Mesendoderm (in vitro differentiated cells): ENCODE measurements at regions not wholly inside any gene's neighbourhood (a gene's known extent, or its start where the extent isn't known, plus 50 kb on each side); places are given as distances from the start of the nearest gene placed in this dataset.

Experiments used
- DNase-seq: peaks from one replicate; pipeline ENCODE4 v3.0.0; 2013
- H2AK5ac ChIP-seq: 2 replicates; pipeline ENCODE4 v1.6.1; 2013; ENCODE audit warnings: low read length, inconsistent platforms
- H2BK120ac ChIP-seq: 2 replicates; pipeline ENCODE4 v1.6.1; 2013; ENCODE audit warnings: low read depth, mild to moderate bottlenecking, low read length, moderate library complexity, mixed read lengths
- H2BK15ac ChIP-seq: replicated peaks from 2 replicates; pipeline ENCODE4 v1.6.1; 2013; ENCODE audit warnings: low read depth, mild to moderate bottlenecking, moderate library complexity
- H2BK5ac ChIP-seq: 2 replicates; pipeline ENCODE4 v1.6.1; 2013; ENCODE audit warnings: low read length, inconsistent platforms
- H3K18ac ChIP-seq: 2 replicates; pipeline ENCODE4 v1.6.1; 2013; ENCODE audit warnings: mild to moderate bottlenecking, low read length, mixed read lengths
- H3K23ac ChIP-seq: one replicate; pipeline ENCODE4 v1.6.1; 2013; ENCODE audit warnings: low read length
- H3K27ac ChIP-seq: 2 replicates; pipeline ENCODE4 v1.5.1; 2013; ENCODE audit warnings: low read depth, mild to moderate bottlenecking, inconsistent platforms, low read length, moderate library complexity
- H3K27me3 ChIP-seq: 2 replicates; pipeline ENCODE4 v1.6.1; 2013; ENCODE audit warnings: low read length, control low read depth, mild to moderate bottlenecking, inconsistent platforms; ENCODE audit not compliant: insufficient read depth, poor library complexity
- H3K36me3 ChIP-seq: 2 replicates; pipeline ENCODE4 v1.6.1; 2013; ENCODE audit warnings: low read length, inconsistent platforms; ENCODE audit not compliant: control insufficient read depth, insufficient read depth
- H3K4ac ChIP-seq: one replicate; pipeline ENCODE4 v1.6.1; 2013; ENCODE audit warnings: low read depth, mild to moderate bottlenecking, low read length, moderate library complexity
- H3K4me1 ChIP-seq: 2 replicates; pipeline ENCODE4 v1.6.1; 2013; ENCODE audit warnings: low read depth, low read length, inconsistent platforms; ENCODE audit not compliant: control insufficient read depth
- H3K4me2 ChIP-seq: 2 replicates; pipeline ENCODE4 v1.6.1; 2013; ENCODE audit warnings: low read length
- H3K4me3 ChIP-seq: 2 replicates; pipeline ENCODE4 v1.5.1; 2013; ENCODE audit warnings: mild to moderate bottlenecking, low read length
- H3K56ac ChIP-seq: one replicate; pipeline ENCODE4 v1.6.1; 2013; ENCODE audit warnings: low read length
- H3K79me1 ChIP-seq: 2 replicates; pipeline ENCODE4 v1.6.1; 2013; ENCODE audit warnings: low read length, inconsistent platforms
- H3K79me2 ChIP-seq: 2 replicates; pipeline ENCODE4 v1.6.1; 2013; ENCODE audit warnings: mild to moderate bottlenecking, low read length; ENCODE audit not compliant: control insufficient read depth, insufficient read depth
- H3K9ac ChIP-seq: 2 replicates; pipeline ENCODE4 v1.6.1; 2013; ENCODE audit warnings: low read length, inconsistent platforms
- H4K5ac ChIP-seq: one replicate; pipeline ENCODE4 v1.6.1; 2013; ENCODE audit warnings: low read length
- H4K8ac ChIP-seq: one replicate; pipeline ENCODE4 v1.6.1; 2013; ENCODE audit warnings: low read depth, mild to moderate bottlenecking, control low read depth, low read length, moderate library complexity
- WGBS: extraction: QIAGEN DNeasy Blood & Tissue Kit; methylation state at CpG from one replicate; pipeline ENCODE4 v1.1.7; 2013; ENCODE audit warnings: low lambda C conversion rate, missing lambda C conversion rate; ENCODE audit not compliant: insufficient coverage; ENCODE audit errors: extremely low coverage; 5-methylcytosine and 5-hydroxymethylcytosine counted together

DNA sequence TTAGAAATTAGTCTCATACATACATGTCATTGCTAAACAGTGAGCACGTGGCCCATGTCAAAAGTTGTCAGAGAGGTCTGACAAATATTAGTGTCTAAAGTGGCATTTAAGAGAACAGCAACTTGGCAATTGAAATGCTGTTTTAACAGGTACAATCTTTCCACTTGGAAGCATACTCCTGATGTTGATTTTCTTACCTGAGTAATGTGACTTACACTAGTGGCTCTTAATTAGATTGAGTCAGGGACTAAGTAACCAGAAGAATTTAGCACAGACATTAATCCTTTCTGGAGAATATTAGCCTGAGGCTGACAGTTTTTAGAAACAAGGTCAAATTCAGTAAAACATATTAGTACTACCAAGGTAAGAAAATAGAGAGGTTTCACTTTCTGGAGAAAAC, 357.0 kb upstream of the ZNF608 start:
- no peak overlapping the region for H2BK5ac ChIP-seq
- no peak overlapping the region for H3K23ac ChIP-seq
- H3K18ac ChIP-seq: no peak overlapping the region
- H3K27ac ChIP-seq: no peak overlapping the region
- no peak overlapping the region for H2AK5ac ChIP-seq
- H3K79me1 ChIP-seq: no peaks in the 10 kb centered on the region
- no peak overlapping the region for H3K4me3 ChIP-seq
- H3K36me3 ChIP-seq: no peaks in the 10 kb centered on the region
- H3K27me3 ChIP-seq: no peaks in the 10 kb centered on the region
- no peaks in the 10 kb centered on the region for H3K4me1 ChIP-seq
- H3K79me2 ChIP-seq: no peaks in the 10 kb centered on the region
- no peak overlapping the region for H2BK15ac ChIP-seq
- H3K4me2 ChIP-seq: no peak overlapping the region
- WGBS: no CpG with 5 or more reads among the region's 1 CpG
- H4K8ac ChIP-seq: no peak overlapping the region
- H3K4ac ChIP-seq: no peak overlapping the region
- H3K56ac ChIP-seq: no peak overlapping the region
- no peak overlapping the region for H4K5ac ChIP-seq
- H2BK120ac ChIP-seq: no peak overlapping the region
- H3K9ac ChIP-seq: no peak overlapping the region
- no peak for DNase-seq

DNA sequence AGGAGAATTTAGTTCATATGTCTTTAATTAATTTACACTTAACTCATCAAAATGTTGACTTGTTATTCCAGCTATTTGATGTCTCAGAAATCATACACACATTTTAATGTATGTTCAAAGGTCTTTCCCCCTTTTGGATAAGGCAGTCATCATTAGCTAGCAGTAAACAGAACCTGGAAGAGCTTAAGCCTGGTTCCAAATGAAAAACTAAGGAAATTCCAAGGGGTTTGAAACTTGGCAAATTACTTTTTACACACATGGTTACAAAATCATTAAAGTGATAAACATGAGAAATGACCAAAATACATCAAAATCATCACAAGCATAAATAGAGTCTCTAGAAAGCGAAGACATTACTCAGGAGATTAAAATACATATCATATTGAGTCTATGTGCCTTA, 359.8 kb upstream of the ZNF608 start:
- no CpG with 5 or more reads among the region's 1 CpG for WGBS
- no peak for DNase-seq
- H3K79me1 ChIP-seq: no peaks in the 10 kb centered on the region

GRCh38 chr5:125106881-125107280, 360.4 kb upstream of the ZNF608 start:
- Histone ChIP-seq H3K4me3 (no peak overlapping the region), H4K5ac (no peak overlapping the region), H3K27ac (no peak overlapping the region), H2BK120ac (no peak overlapping the region), H3K36me3 (no peaks in the 10 kb centered on the region), H3K4me2 (no peak overlapping the region), H2BK5ac (no peak overlapping the region), H3K79me2 (no peaks in the 10 kb centered on the region), H4K8ac (no peak overlapping the region), H3K9ac (no peak overlapping the region), H2BK15ac (no peak overlapping the region), H2AK5ac (no peak overlapping the region), H3K56ac (no peak overlapping the region), H3K27me3 (no peaks in the 10 kb centered on the region), H3K4me1 (no peaks in the 10 kb centered on the region), H3K18ac (no peak overlapping the region), H3K79me1 (no peaks in the 10 kb centered on the region), H3K23ac (no peak overlapping the region), H3K4ac (no peak overlapping the region)
- DNase-seq: no peak

More for the DNA sequence above, 359.8 kb upstream of the ZNF608 start:
- Histone ChIP-seq H2BK5ac (no peak overlapping the region), H3K79me2 (no peaks in the 10 kb centered on the region), H3K4me3 (no peak overlapping the region), H3K18ac (no peak overlapping the region), H3K4me2 (no peak overlapping the region), H4K8ac (no peak overlapping the region), H3K4ac (no peak overlapping the region), H3K4me1 (no peaks in the 10 kb centered on the region), H3K56ac (no peak overlapping the region), H2BK15ac (no peak overlapping the region), H2AK5ac (no peak overlapping the region), H3K27me3 (no peaks in the 10 kb centered on the region), H3K36me3 (no peaks in the 10 kb centered on the region), H3K9ac (no peak overlapping the region), H3K27ac (no peak overlapping the region), H3K23ac (no peak overlapping the region), H2BK120ac (no peak overlapping the region), H4K5ac (no peak overlapping the region)

GRCh38 chr5:125109293-125109692, 362.9 kb upstream of the ZNF608 start:
- Histone ChIP-seq H3K4me1 (no peaks in the 10 kb centered on the region), H4K8ac (no peak overlapping the region), H3K36me3 (no peaks in the 10 kb centered on the region), H4K5ac (no peak overlapping the region), H3K18ac (no peak overlapping the region), H2BK5ac (no peak overlapping the region), H3K27ac (no peak overlapping the region), H3K4me2 (no peak overlapping the region), H2BK15ac (no peak overlapping the region), H2BK120ac (no peak overlapping the region), H3K23ac (no peak overlapping the region), H3K79me2 (no peaks in the 10 kb centered on the region), H3K9ac (no peak overlapping the region), H3K4me3 (no peak overlapping the region), H3K56ac (no peak overlapping the region), H3K27me3 (no peaks in the 10 kb centered on the region), H3K4ac (no peak overlapping the region), H3K79me1 (no peaks in the 10 kb centered on the region), H2AK5ac (no peak overlapping the region)
- no peak for DNase-seq

DNA sequence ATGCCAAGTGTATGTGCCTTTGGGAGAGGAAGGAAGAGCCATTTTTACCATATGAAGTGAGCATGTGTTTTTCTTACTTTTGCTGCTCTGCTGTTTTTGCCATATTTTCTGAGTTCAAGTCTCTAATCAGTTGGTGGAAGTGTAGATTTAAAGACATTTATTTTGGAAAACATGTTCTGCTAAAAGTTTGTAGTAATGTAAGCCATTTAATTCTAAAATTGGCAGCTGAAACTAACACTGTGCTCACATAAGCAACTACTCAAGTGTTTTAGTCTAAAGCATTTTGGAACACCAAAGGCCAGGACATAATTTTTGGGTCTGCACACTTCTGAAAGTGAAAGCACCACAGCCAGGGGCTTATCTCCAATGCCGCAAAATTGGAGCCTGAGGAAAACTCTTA, 363.4 kb upstream of the ZNF608 start:
- no peak overlapping the region for H3K23ac ChIP-seq
- no peak overlapping the region for H3K27ac ChIP-seq
- no peak overlapping the region for H3K18ac ChIP-seq
- H3K4me2 ChIP-seq: no peak overlapping the region
- no peak for DNase-seq
- no peaks in the 10 kb centered on the region for H3K27me3 ChIP-seq
- H3K36me3 ChIP-seq: no peaks in the 10 kb centered on the region
- WGBS: no CpG with 5 or more reads among the region's 1 CpG
- H3K4ac ChIP-seq: no peak overlapping the region
- no peaks in the 10 kb centered on the region for H3K79me2 ChIP-seq
- H2AK5ac ChIP-seq: no peak overlapping the region
- H2BK120ac ChIP-seq: no peak overlapping the region
- H3K4me1 ChIP-seq: no peaks in the 10 kb centered on the region
- H4K8ac ChIP-seq: no peak overlapping the region
- no peak overlapping the region for H3K4me3 ChIP-seq
- H3K79me1 ChIP-seq: no peaks in the 10 kb centered on the region
- H2BK5ac ChIP-seq: no peak overlapping the region
- no peak overlapping the region for H2BK15ac ChIP-seq
- no peak overlapping the region for H4K5ac ChIP-seq
- no peak overlapping the region for H3K56ac ChIP-seq
- H3K9ac ChIP-seq: no peak overlapping the region

GRCh38 chr5:125112196-125112595, 365.8 kb upstream of the ZNF608 start:
- H2BK120ac ChIP-seq: no peak overlapping the region
- no peak overlapping the region for H3K18ac ChIP-seq
- H3K4me3 ChIP-seq: no peak overlapping the region
- no peak overlapping the region for H3K56ac ChIP-seq
- H4K5ac ChIP-seq: no peak overlapping the region
- no CpG with 5 or more reads among the region's 2 CpGs for WGBS
- H3K27ac ChIP-seq: no peak overlapping the region
- no peak overlapping the region for H3K23ac ChIP-seq
- no peaks in the 10 kb centered on the region for H3K79me1 ChIP-seq
- no peaks in the 10 kb centered on the region for H3K36me3 ChIP-seq
- no peaks in the 10 kb centered on the region for H3K4me1 ChIP-seq
- H2BK15ac ChIP-seq: no peak overlapping the region
- H2AK5ac ChIP-seq: no peak overlapping the region
- no peak overlapping the region for H4K8ac ChIP-seq
- H3K4me2 ChIP-seq: no peak overlapping the region
- no peaks in the 10 kb centered on the region for H3K79me2 ChIP-seq
- no peak overlapping the region for H2BK5ac ChIP-seq
- no peak overlapping the region for H3K9ac ChIP-seq
- H3K27me3 ChIP-seq: no peaks in the 10 kb centered on the region
- H3K4ac ChIP-seq: no peak overlapping the region
- no peak for DNase-seq
